GM21423 (cell line): ENCODE measurements at regions not wholly inside any gene's neighbourhood (a gene's known extent, or its start where the extent isn't known, plus 50 kb on each side); places are given as distances from the start of the nearest gene placed in this dataset.
"Not testable (repeated sequence)": the region's sequence is repeated elsewhere in the genome, so short reads cannot be mapped to it uniquely, and the experiment has no call there.

Source experiments
- ATAC-seq: cut with Tn5 transposase; IDR thresholded peaks from one replicate; pipeline ENCODE4 v1.9.1; 2021; ENCODE audit warnings: mild to moderate bottlenecking, moderate library complexity; ENCODE audit not compliant: unreplicated experiment

DNA sequence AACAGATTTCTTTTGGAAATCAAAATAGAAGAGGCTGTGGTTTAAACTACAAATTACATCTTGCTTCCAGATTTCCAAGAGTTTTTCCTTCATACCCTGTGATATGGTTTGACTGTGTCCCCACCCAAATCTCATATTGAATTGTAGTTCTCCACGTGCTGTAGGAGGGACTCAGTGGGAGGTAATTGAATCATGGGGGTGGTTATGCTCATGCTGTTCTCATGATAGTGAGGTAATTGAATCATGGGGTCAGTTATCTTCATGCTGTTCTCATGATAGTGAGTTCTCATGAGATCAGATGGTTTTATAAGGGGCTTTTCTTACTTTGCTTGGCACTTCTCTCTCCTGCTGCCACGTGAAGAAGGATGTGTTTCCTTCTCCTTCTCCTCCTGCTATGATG lies 687.0 kb upstream of the ZNF608 start:
- no peak for ATAC-seq

- no peak for ATAC-seq
These were observed 692.8 kb upstream of the ZNF608 start for GRCh38 chr5:125439243-125439642.

DNA sequence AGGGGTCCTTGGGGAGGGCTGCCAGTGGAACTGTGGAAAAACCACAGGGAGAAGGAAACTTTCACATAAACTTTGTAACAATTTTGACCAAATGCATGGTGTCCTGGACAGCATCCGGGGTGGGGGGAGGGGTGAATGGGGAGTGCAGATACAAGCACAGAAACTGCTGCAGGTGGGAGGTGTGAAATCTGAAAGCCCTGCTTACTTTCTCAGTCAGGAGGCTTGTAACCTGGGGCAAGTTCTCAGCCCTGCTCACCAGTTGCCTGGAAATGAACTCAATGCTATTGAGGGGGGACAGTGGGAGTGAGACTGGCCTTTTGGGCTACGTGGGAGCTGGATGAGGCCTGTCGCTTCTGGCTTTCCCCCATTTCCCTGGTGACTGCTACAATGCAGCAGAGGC lies 694.5 kb upstream of the ZNF608 start:
- ATAC-seq, result no peak

DNA sequence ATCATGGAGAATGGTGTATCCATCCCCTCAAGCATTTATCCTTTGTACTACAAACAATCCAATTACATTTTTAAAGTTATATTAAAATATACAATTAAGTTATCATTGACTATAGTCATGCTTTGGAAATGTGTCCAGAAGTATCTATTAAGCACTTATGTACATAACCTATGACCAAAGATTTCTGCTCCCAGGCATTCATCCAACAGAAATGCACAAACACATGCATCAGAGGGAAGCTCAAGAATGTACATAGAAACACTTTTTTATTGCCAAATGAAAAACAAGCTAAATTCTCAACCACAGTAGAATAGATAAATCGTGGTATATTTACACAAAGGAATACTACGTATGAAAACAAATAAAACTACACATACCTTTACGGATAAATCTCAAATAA lies 700.5 kb upstream of the ZNF608 start:
- no peak for ATAC-seq

GRCh38 chr5:125450771-125451170 lies 704.3 kb upstream of the ZNF608 start:
- no peak for ATAC-seq

- ATAC-seq, result no peak
These were observed 705.2 kb upstream of the ZNF608 start for GRCh38 chr5:125451622-125452021.

DNA sequence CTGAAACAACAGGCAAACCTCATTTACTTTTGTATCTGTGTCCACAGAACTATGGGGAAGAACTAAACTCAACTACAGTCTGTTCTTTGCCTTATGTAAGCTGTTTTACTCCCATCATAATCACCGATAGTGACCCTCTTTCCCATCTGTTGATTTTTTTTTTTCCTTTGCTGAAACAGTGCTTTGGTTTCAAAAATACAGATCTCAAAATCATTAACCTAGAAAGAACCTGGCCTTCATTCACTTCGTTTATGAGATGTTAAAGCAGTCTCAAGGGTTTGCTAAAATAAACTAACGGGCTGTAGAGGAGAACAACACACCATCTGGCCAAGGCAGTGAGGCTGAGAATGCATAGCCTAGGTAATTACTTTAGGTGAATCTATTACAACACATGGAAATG lies 706.6 kb upstream of the ZNF608 start:
- ATAC-seq, result no peak

DNA sequence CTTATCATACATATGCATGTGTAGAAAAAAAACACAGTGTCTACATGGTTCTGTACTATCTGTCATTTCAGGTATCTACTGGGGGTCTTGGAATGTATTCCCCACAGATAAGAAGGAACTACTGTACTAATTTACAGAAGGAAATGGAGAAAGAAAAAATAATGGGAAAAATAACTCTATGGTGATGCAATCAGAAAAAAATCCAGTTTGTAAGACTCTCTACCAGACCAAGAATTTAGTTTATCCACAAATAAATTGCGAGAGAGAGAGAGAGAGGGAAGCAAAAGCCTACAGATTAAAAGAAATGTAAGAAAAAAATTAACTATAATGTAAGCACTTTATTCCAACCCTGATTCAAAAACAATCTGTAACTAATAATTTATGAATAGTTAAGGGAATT lies 708.6 kb upstream of the ZNF608 start:
- no peak for ATAC-seq

GRCh38 chr5:125456005-125456404 lies 709.6 kb upstream of the ZNF608 start:
- not testable (repeated sequence) for ATAC-seq

GRCh38 chr5:125457617-125458016 lies 711.2 kb upstream of the ZNF608 start:
- ATAC-seq, result no peak

DNA sequence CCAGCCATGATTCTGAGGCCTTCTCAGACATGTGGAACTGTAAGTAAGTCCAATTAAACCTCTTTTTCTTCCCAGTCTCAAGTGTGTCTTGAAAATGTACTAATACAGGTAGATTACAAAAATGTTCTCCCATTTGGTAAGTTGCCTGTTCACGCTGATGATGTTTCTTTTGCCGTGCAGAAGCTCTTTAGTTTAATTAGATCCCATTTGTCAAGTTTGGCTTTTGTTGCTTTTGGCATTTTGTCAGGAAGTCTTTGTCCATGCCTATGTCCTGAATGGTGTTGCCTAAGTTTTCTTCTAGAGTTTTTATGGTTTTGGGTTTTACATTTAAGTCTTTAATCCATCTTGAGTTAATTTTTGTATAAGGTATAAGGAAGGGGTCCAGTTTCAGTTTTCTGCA lies 712.5 kb upstream of the ZNF608 start:
- ATAC-seq, result not testable (repeated sequence)

- ATAC-seq, result no peak
These were observed 715.2 kb upstream of the ZNF608 start for GRCh38 chr5:125461641-125462072.

DNA sequence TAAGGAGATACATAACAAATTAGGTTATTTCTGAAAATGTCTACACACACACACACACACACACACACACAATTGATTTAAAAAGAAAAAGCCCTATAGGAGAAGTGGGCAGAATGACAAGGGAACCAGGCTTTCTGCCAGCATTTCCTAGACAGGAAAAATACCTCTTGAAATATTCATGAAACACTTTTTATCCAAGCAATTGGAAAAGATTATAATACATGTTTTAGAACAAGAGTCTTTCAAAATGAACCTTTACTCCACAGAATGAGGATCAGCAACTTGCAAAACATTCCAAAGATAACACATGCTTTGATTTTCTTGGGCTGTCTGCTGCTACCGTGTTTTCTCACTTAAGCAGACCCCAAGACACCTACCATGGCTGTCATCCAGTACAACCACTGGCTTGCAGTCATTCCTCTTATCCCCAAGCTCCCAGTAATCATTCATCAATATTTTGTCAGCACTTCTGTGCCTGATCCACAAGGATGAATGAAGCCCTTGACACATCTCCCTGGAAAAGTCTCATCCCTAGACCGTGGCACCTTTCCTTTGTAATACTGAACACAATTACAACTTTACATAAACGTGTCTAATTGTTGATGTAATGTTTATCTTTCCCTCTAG lies 717.1 kb upstream of the ZNF608 start:
- ATAC-seq, result no peak

DNA sequence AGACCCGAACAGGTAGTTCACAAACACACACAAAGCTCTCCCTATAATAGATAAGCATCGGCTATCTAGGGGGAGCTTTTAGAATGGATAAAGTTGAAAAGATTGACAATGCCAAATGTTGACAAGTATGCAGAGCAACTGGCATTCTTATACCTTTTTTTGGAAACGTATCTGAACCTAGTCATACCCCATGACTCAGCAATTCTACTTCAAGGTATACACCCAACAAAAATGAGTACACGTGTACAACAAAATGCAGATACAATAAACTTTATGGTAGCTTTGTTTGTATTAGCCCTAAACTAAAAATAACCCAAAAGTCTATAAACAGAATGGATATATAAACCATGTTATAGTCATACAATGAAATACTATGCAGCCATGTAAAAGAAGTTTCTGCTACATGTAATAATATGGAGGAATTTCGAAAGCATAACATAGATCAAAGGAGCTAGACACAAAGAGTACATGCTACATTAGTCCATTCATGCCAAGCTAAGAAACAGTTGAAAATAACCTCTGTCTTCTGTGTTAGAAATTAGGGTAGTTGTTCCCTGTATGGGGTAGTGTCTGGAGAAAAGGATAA lies 718.5 kb upstream of the ZNF608 start:
- ATAC-seq, result no peak

GRCh38 chr5:125465703-125466102 lies 719.3 kb upstream of the ZNF608 start:
- no peak for ATAC-seq

DNA sequence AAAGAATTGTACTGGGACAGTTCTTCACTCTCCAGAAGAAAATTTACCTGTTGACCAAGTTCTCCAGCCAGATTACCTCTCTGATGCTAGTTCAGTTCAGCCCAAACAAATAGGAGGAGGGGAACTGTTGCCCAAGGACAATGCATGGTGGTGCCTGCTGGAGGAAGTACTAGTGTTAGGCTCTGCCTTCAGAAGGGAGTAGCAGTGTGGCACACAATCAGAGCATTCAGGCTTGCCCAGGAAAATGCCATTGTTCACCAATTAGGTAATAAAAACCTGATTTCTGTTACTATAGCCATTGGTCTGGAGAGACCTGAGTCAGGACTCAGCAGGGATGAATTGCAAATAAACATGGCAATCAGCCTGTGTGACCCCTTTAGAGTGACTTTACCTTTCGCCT lies 720.8 kb upstream of the ZNF608 start:
- ATAC-seq, result no peak

- ATAC-seq, result no peak
These were observed 724.0 kb upstream of the ZNF608 start for GRCh38 chr5:125470280-125470902.

DNA sequence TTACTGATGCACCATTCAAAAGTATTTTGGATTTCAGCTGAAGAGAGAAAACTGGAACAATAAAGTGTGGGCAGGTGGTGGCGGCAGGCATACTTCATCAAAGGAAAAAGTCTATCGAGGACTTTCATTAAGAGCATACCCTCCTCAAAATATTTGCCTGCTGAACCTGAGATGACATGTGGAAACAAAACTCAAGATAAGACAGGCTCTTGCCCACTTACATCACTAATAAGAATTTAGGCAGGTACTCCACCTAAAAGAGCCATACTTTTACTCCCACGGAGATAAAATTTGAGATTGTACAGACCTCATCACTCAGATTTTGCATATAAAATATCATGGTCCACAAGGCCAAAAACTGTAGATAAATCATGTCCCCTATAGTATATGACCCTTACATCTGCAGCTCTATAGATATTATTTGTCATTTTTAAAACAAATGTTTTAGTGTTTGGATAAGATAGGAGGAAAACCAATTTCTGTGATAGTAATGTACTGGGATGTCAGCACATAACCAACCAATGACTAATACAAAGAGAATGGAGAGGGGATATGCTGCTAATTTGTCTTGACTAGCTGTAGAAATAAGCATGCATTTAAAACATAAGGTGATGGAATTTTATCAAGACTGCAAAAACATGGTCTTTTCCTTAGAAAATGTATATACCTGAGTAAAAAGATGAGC lies 730.6 kb upstream of the ZNF608 start:
- no peak for ATAC-seq

DNA sequence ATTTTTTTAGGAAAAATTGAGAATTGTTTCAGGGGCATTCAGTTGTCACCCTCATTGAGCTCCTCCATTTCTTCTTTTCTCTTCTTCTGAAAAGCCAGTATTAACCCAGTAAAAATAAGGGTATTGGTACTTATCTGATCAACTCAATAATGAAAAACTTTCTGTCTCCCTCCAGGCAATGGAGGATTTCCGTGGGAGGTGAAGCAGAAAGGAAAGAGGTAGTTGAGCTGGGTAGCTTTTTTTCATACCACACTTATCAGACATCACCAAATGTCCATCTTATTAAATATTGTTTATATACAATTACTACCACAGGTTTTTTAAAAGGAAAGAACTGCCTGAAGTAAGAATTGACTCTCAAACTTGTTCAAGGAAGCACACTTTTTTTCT lies 731.1 kb upstream of the ZNF608 start:
- no peak for ATAC-seq

DNA sequence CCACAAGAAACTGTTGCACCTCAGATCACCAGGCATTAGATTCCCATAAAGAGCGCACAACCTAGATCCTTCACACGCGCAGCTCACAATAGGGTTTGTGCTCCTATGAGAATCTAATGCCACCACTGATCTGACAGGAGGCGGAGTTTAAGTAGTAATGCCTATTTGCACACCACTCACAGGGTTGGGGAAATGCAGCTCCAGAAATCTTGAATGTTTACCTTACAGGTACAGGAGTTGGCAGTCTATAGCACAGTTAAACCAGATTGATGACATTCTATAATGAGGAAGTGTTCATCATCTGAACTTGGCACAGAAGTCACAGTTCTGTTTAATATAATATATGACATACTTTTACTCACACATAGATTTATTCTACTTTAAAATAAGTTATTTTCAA lies 732.2 kb upstream of the ZNF608 start:
- no peak for ATAC-seq

GRCh38 chr5:125480911-125481310 lies 734.5 kb upstream of the ZNF608 start:
- no peak for ATAC-seq
